OCI-LY7 (cell line): ENCODE measurements at regions not wholly inside any gene's neighbourhood (a gene's known extent, or its start where the extent isn't known, plus 50 kb on each side); places are given as distances from the start of the nearest gene placed in this dataset.

Experiments
- BruUV-seq: library from RNA; stranded (reverse); fragments of 400-500 nt; replicated peaks from 2 replicates; lab custom pipeline; 2021; lab: Mats Ljungman, UMichigan
- CTCF ChIA-PET: fragments of 300-600 bp; sonication (Branson Sonifier 250); formaldehyde crosslinking; loops from one replicate; lab custom pipeline; 2022; ENCODE audit warnings: antibody characterized with exemption; ENCODE audit not compliant: unreplicated experiment; lab: Charles Lee
- POLR2A ChIA-PET: fragments of 300-600 bp; sonication (Branson Sonifier 250); formaldehyde crosslinking; loops from one replicate; lab custom pipeline; 2022; ENCODE audit warnings: antibody characterized with exemption; lab: Charles Lee
- DNase-seq: peaks from one replicate; pipeline ENCODE4 v3.0.0-alpha.2; 2015; ENCODE audit warnings: low spot score
- H2AFZ ChIP-seq: fragments of 200-600 bp; sonication (generic), shearing (Covaris generic); 2 replicates; pipeline ENCODE4 v1.6.1; 2014; ENCODE audit warnings: mild to moderate bottlenecking, antibody characterized with exemption, low read length, moderate library complexity
- H3K27ac ChIP-seq: fragments of 200-600 bp; sonication (generic); 2 replicates; pipeline ENCODE4 v1.5.1; 2014; ENCODE audit warnings: mixed run types, low read depth, mild to moderate bottlenecking, moderate library complexity, low read length, inconsistent platforms; ENCODE audit not compliant: poor library complexity, severe bottlenecking
- H3K36me3 ChIP-seq: fragments of 200-600 bp; sonication (generic); 2 replicates; pipeline ENCODE4 v1.6.1; 2014; ENCODE audit warnings: mild to moderate bottlenecking, antibody characterized with exemption, low read length, moderate library complexity, mixed read lengths; ENCODE audit not compliant: insufficient read depth
- H3K4me1 ChIP-seq: fragments of 200-600 bp; sonication (generic); 2 replicates; pipeline ENCODE4 v1.5.1; 2014; ENCODE audit warnings: mild to moderate bottlenecking, low read length; ENCODE audit not compliant: insufficient read depth, poor library complexity, severe bottlenecking
- H3K4me2 ChIP-seq: fragments of 200-600 bp; sonication (generic); 2 replicates; pipeline ENCODE4 v1.6.1; 2014; ENCODE audit warnings: mild to moderate bottlenecking, low read length
- H3K4me3 ChIP-seq: fragments of 200-600 bp; sonication (generic); 2 replicates; pipeline ENCODE4 v1.5.1; 2014; ENCODE audit warnings: mild to moderate bottlenecking, low read depth, low read length; ENCODE audit not compliant: poor library complexity, severe bottlenecking
- H3K79me2 ChIP-seq: fragments of 200-600 bp; sonication (generic); 2 replicates; pipeline ENCODE4 v1.6.1; 2016; ENCODE audit warnings: low read depth, mild to moderate bottlenecking, low read length, moderate library complexity, mixed read lengths; ENCODE audit not compliant: insufficient read depth
- H3K9me2 ChIP-seq: fragments of 200-600 bp; sonication (generic); 2 replicates; pipeline ENCODE4 v1.6.1; 2016; ENCODE audit warnings: mild to moderate bottlenecking, low read length, mixed read lengths; ENCODE audit not compliant: insufficient read depth
- H3K9me3 ChIP-seq: fragments of 200-600 bp; sonication (generic); 2 replicates; pipeline ENCODE4 v1.6.1; 2014; ENCODE audit warnings: mild to moderate bottlenecking, mixed run types, low read length, mixed read lengths
- H4K20me1 ChIP-seq: fragments of 200-600 bp; sonication (generic); 2 replicates; pipeline ENCODE4 v1.6.1; 2014; ENCODE audit warnings: mild to moderate bottlenecking, antibody characterized with exemption, low read length, moderate library complexity, mixed read lengths; ENCODE audit not compliant: insufficient read depth
- CTCF ChIP-seq: fragments of 200-600 bp; sonication (generic); conservative IDR thresholded peaks from 2 replicates; pipeline ENCODE4 v1.5.1; 2014; ENCODE audit warnings: mild to moderate bottlenecking, antibody characterized with exemption, low read length, moderate library complexity, mixed read lengths
- EZH2phosphoT487 ChIP-seq: fragments of 200-600 bp; sonication (generic); IDR thresholded peaks from 2 replicates; pipeline ENCODE4 v1.6.1; 2018; ENCODE audit warnings: low read depth, borderline replicate concordance, mild to moderate bottlenecking, mixed run types, antibody characterized with exemption, low read length, moderate library complexity, mixed read lengths
- intact Hi-C: fragments of 100-400 bp; cut with micrococcal nuclease; formaldehyde crosslinking; loops from one replicate; pipeline ENCODE4 v1.10.0; 2022; ENCODE audit not compliant: unreplicated experiment

- Histone ChIP-seq H3K9me2 (no peaks in the 10 kb centered on the region), H3K79me2 (no peaks in the 10 kb centered on the region), H3K4me1 (no peaks in the 10 kb centered on the region), H4K20me1 (no peaks in the 10 kb centered on the region), H3K4me3 (no peak overlapping the region), H3K4me2 (no peak overlapping the region), H3K36me3 (no peaks in the 10 kb centered on the region), H3K27ac (no peak overlapping the region), H2AFZ (0 out of 2 replicates have a peak overlapping the region, but pooled peaks have one; percentile 13), H3K9me3 (no peaks in the 10 kb centered on the region)
- intact Hi-C loops, result no loop called here
- no TSS peak for BruUV-seq
- DNase-seq, result no peak
- CTCF ChIA-PET, result no interaction called here
- POLR2A ChIA-PET, result no interaction called here
- TF ChIP-seq CTCF, result no peak
- TF ChIP-seq EZH2phosphoT487, result no peak
These were observed 387.2 kb downstream of the SOX11 start for GRCh38 chr2:6079405-6079804.

- Histone ChIP-seq H2AFZ (no peak overlapping the region), H3K27ac (no peak overlapping the region), H3K36me3 (no peaks in the 10 kb centered on the region), H3K4me2 (no peak overlapping the region), H4K20me1 (no peaks in the 10 kb centered on the region), H3K4me1 (no peaks in the 10 kb centered on the region), H3K4me3 (no peak overlapping the region), H3K9me2 (no peaks in the 10 kb centered on the region), H3K9me3 (no peaks in the 10 kb centered on the region), H3K79me2 (no peaks in the 10 kb centered on the region)
- ChIA-PET CTCF (interaction anchor here (0.7 kb wide), 1 partner anchor 31 kb away, joined by 3 read pairs; no protein-coding TSS in a partner anchor), POLR2A (interaction anchor here (0.6 kb wide), 1 partner anchor 18 kb away, joined by 3 read pairs; no protein-coding TSS in a partner anchor)
- BruUV-seq, result no TSS peak
- intact Hi-C loops, result no loop called here
- DNase-seq, result no peak
- no peak for TF ChIP-seq CTCF
- no peak for TF ChIP-seq EZH2phosphoT487
These were observed 389.0 kb downstream of the SOX11 start for GRCh38 chr2:6080932-6081753.
